HL-60 (cell line): ENCODE measurements at regions not wholly inside any gene's neighbourhood (a gene's known extent, or its start where the extent isn't known, plus 50 kb on each side); places are given as distances from the start of the nearest gene placed in this dataset.

ENCODE experiments used
- GABPA ChIP-seq: IDR thresholded peaks from 2 replicates; pipeline ENCODE4 v1.6.1; 2012; ENCODE audit warnings: low read depth
- POLR2AphosphoS5 ChIP-seq: IDR thresholded peaks from 2 replicates; pipeline ENCODE4 v1.6.1; 2012; ENCODE audit warnings: low read depth
- SPI1 ChIP-seq: IDR thresholded peaks from 2 replicates; pipeline ENCODE4 v1.6.1; 2012; ENCODE audit warnings: low read depth, mild to moderate bottlenecking, borderline replicate concordance
- TF ChIP-seq, protein P1 (sequence below): IDR thresholded peaks from one replicate; pipeline ENCODE4 v1.5.1; 2011; ENCODE audit warnings: low read length, control low read depth, inconsistent platforms; ENCODE audit not compliant: insufficient read depth
- TF ChIP-seq, protein P2 (sequence below): IDR thresholded peaks from 2 replicates; pipeline ENCODE4 v1.6.1; 2012; ENCODE audit warnings: low read depth; ENCODE audit not compliant: insufficient replicate concordance

- TF ChIP-seq, protein P1, sequence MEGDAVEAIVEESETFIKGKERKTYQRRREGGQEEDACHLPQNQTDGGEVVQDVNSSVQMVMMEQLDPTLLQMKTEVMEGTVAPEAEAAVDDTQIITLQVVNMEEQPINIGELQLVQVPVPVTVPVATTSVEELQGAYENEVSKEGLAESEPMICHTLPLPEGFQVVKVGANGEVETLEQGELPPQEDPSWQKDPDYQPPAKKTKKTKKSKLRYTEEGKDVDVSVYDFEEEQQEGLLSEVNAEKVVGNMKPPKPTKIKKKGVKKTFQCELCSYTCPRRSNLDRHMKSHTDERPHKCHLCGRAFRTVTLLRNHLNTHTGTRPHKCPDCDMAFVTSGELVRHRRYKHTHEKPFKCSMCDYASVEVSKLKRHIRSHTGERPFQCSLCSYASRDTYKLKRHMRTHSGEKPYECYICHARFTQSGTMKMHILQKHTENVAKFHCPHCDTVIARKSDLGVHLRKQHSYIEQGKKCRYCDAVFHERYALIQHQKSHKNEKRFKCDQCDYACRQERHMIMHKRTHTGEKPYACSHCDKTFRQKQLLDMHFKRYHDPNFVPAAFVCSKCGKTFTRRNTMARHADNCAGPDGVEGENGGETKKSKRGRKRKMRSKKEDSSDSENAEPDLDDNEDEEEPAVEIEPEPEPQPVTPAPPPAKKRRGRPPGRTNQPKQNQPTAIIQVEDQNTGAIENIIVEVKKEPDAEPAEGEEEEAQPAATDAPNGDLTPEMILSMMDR, result no peak
- TF ChIP-seq POLR2AphosphoS5 (no peak), GABPA (no peak), SPI1 (no peak)
- TF ChIP-seq, protein P2, sequence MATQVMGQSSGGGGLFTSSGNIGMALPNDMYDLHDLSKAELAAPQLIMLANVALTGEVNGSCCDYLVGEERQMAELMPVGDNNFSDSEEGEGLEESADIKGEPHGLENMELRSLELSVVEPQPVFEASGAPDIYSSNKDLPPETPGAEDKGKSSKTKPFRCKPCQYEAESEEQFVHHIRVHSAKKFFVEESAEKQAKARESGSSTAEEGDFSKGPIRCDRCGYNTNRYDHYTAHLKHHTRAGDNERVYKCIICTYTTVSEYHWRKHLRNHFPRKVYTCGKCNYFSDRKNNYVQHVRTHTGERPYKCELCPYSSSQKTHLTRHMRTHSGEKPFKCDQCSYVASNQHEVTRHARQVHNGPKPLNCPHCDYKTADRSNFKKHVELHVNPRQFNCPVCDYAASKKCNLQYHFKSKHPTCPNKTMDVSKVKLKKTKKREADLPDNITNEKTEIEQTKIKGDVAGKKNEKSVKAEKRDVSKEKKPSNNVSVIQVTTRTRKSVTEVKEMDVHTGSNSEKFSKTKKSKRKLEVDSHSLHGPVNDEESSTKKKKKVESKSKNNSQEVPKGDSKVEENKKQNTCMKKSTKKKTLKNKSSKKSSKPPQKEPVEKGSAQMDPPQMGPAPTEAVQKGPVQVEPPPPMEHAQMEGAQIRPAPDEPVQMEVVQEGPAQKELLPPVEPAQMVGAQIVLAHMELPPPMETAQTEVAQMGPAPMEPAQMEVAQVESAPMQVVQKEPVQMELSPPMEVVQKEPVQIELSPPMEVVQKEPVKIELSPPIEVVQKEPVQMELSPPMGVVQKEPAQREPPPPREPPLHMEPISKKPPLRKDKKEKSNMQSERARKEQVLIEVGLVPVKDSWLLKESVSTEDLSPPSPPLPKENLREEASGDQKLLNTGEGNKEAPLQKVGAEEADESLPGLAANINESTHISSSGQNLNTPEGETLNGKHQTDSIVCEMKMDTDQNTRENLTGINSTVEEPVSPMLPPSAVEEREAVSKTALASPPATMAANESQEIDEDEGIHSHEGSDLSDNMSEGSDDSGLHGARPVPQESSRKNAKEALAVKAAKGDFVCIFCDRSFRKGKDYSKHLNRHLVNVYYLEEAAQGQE, result no peak
Observed at GRCh38 chr3:61420136-61420759, 141.1 kb upstream of the PTPRG start.
